Coronary artery (tissue), 2 donors: ENCODE measurements at regions not wholly inside any gene's neighbourhood (a gene's known extent, or its start where the extent isn't known, plus 50 kb on each side); places are given as distances from the start of the nearest gene placed in this dataset.

ENCODE experiments used
- DNase-seq: peaks from one replicate; pipeline ENCODE4 v3.0.0-alpha.2; 2017; ENCODE audit warnings: low spot score
- H3K27ac ChIP-seq, 2 donors: fragments of 200-600 bp; sonication (generic); one replicate each; pipeline ENCODE4 v1.5.1; 2016 to 2019
- H3K4me3 ChIP-seq: fragments of 200-600 bp; sonication (generic); 2 replicates; pipeline ENCODE4 v1.5.1; 2016; ENCODE audit warnings: mild to moderate bottlenecking, moderate library complexity
- CTCF ChIP-seq: fragments of 200-600 bp; sonication (generic); IDR thresholded peaks from one replicate; pipeline ENCODE4 v1.5.1; 2019; ENCODE audit warnings: antibody characterized with exemption

GRCh38 chr1:38327559-38327973 lies 281.0 kb upstream of the POU3F1 start:
- Histone ChIP-seq H3K27ac (no peak overlapping the region), H3K4me3 (no peak overlapping the region)
- no peak for TF ChIP-seq CTCF
- DNase-seq, result no peak

- H3K27ac ChIP-seq, result no peak overlapping the region
- no peak for DNase-seq
- H3K4me3 ChIP-seq, result no peak overlapping the region
- TF ChIP-seq CTCF, result no peak
Measured at GRCh38 chr1:38326856-38327255, 280.3 kb upstream of the POU3F1 start.

- DNase-seq, result no peak
- no peak for TF ChIP-seq CTCF
- no peak overlapping the region for H3K27ac ChIP-seq
- H3K4me3 ChIP-seq, result no peak overlapping the region
Measured at GRCh38 chr1:38326135-38326534, 279.5 kb upstream of the POU3F1 start.

- TF ChIP-seq CTCF, result no peak
- H3K27ac ChIP-seq, result no peak overlapping the region
- no peak overlapping the region for H3K4me3 ChIP-seq
- no peak for DNase-seq
Measured at GRCh38 chr1:38312753-38313152, 266.2 kb upstream of the POU3F1 start.

- TF ChIP-seq CTCF, result no peak
- H3K4me3 ChIP-seq, result no peak overlapping the region
- no peak for DNase-seq
- no peak overlapping the region for H3K27ac ChIP-seq
Measured at GRCh38 chr1:38310079-38310478, 263.5 kb upstream of the POU3F1 start.

- DNase-seq, result no peak
- no peak overlapping the region for H3K27ac ChIP-seq
- no peak overlapping the region for H3K4me3 ChIP-seq
- no peak for TF ChIP-seq CTCF
Measured at GRCh38 chr1:38308780-38309179, 262.2 kb upstream of the POU3F1 start.

- Histone ChIP-seq H3K4me3 (no peak overlapping the region), H3K27ac (no peak overlapping the region)
- no peak for DNase-seq
- no peak for TF ChIP-seq CTCF
Measured at GRCh38 chr1:38305666-38306065, 259.1 kb upstream of the POU3F1 start.
